ENCODE measurements at regions not wholly inside any gene's neighbourhood (a gene's known extent, or its start where the extent isn't known, plus 50 kb on each side); places are given as distances from the start of the nearest gene placed in this dataset.
"Not testable (repeated sequence)": the region's sequence is repeated elsewhere in the genome, so short reads cannot be mapped to it uniquely, and the experiment has no call there.

GRCh38 chr6:21773576-21773968 is 180.0 kb downstream of the SOX4 start:
- no peak for DNase-seq

DNA sequence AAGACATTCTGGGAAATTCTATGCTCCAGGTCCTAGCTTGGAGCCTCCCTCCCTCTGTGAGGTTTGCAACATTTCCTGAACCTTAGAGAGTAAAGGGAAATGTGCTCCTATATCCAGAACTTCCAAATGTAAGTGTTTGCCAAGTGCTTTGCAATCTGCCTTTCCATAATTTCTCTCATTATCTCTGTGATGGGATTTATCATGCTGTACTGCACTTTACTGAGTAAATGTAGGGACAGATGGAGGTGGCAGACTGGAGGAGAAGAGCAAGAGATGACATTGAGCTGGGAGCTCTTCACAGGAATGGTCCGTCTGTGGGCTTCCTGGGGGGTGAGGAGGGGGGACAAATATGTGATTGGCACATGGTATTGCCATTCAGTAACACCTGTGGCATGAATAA is 184.3 kb downstream of the SOX4 start:
- DNase-seq = no peak

DNA sequence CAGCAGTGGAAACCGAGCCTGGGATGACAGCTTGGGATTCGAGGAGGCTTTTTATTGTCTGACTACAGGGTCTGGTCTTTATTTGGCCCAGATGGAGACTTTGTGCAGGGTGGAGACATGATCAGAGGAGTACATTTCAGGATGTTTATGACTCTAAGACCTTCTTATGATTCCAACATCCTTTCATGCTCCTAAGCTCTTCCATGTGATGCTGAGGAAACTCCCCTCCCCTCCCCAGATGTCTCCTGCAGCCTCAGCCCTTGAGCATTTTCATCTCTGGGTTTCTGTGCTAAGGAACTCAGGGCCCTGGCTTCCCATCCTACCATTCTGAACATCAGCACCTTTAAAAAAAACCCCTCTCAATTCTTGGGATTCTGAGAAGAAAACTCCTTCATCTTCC is 186.6 kb downstream of the SOX4 start:
- DNase-seq = no peak

GRCh38 chr6:21780679-21781078 is 187.1 kb downstream of the SOX4 start:
- no peak for DNase-seq

DNA sequence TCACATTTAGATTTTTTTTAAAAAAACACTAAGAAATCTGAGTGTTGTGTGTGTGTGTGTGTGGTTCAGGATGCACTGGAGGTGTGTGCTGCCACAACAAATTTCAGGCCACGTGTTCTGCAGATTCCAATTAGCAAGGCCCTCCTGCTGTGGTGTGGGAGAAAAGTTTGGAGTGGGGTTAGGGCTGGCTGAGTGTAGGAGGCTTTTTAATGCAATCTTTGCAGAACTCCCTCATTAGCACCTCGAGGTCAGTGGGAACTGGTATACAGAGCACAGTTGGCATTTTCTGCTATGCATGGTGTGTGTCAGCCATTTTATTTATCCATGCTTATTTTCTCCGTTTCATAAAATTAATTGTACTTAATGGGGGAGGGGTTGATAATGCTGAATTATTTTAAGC is 187.6 kb downstream of the SOX4 start:
- no peak for DNase-seq

DNA sequence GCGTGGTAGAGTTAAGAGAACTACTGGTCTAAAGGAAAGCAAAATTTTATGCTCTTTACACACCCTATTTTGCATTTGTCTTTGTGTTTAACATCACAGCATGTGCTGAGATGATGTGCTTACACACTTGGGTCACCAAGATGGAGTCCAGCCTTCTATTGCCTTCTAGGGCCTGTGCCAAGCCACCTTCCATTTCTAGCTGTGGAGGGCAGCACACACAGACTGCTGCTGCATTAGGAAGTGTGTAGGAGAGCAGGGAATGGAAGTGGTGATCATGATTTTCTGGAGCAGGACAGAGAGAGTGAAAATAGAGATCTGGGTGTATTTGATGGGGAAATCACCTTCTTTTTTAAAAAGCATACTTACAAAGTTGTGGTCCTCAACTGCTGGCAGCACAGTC is 191.6 kb downstream of the SOX4 start:
- no peak for DNase-seq

GRCh38 chr6:21791056-21791455 is 197.5 kb downstream of the SOX4 start:
- DNase-seq = no peak

DNA sequence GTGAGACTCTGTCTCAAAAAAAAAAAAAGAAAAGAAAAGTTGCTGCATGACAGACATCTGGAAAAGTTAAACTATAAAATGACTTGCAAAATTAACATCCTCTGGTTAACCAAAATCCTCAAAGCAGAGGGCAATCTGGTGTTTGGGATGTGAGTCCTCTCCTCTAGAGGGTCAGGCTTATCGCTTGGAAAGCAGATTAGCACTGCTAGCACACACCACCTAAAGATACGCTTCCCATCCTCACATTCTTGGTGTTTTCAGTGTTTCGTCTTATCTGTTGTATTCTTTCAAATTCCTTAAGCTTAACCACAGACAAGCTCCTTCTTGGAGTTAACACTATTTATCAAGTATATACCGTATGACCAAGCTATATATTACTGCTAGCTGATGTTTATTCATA is 198.0 kb downstream of the SOX4 start:
- no peak for DNase-seq

DNA sequence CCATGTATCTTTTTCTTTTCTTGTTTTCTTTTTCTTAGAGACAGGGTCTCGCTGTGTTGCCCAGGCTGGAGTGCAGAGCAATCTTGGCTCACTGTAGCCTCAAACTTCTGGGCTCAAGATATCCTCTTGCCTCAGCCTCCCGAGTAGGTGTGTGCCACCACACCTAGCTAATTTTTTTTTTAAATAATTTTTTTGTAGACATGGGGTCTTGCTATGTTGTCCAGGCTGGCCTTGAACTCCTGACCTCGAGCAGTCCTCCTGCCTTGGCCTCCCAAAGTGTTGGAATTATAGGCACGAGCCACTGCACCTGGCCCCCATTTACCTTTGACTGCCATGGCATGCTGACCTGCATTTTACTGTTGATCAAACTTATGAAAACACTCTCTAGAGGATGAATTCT is 198.6 kb downstream of the SOX4 start:
- no peak for DNase-seq

DNA sequence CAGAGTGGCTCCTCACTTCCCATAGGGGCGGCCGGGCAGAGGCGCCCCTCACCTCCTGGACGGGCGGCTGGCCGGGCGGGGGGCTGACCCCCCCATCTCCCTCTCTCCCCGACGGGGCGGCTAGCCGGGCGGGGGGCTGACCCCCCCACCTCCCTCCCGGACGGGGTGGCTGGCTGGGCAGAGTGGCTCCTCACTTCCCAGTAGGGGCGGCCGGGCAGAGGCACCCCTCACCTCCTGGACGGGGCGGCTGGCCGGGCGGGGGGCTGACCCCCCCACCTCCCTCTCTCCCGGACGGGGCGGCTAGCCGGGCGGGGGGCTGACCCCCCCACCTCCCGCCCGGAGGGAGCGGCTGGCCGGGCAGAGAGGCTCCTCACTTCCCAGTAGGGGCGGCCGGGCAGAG is 203.4 kb downstream of the SOX4 start:
- DNase-seq = not testable (repeated sequence)

GRCh38 chr6:21798468-21798867 is 204.9 kb downstream of the SOX4 start:
- DNase-seq = no peak

- no peak for DNase-seq
Observed at GRCh38 chr6:21800330-21800729, 206.8 kb downstream of the SOX4 start.

DNA sequence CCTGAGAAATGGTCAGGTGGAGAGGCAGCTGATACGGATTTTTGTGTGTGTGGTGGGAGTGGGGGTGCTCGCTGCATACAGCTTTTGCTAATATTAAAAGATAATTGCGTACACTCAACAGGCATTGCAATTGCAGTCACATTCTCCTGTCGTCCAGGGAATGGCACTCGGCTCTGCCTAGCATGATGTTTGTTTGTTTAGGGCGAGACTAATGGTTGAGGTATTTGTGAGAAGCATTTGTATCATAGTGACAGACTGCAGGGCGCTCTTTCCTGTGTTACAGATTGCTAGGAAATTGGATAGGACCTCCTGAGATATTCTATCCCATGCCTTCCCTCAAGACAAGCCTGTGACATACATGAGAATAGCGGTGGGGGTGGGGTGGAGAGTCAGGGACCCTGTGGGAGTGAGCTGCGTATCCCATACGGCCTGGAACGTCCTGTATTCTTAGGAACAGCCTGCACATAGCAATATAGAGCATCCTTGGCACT is 207.4 kb downstream of the SOX4 start:
- no peak for DNase-seq

- no peak for DNase-seq
Observed at GRCh38 chr6:21801446-21802174, 208.1 kb downstream of the SOX4 start.

GRCh38 chr6:21802175-21802822 is 208.7 kb downstream of the SOX4 start:
- no peak for DNase-seq

DNA sequence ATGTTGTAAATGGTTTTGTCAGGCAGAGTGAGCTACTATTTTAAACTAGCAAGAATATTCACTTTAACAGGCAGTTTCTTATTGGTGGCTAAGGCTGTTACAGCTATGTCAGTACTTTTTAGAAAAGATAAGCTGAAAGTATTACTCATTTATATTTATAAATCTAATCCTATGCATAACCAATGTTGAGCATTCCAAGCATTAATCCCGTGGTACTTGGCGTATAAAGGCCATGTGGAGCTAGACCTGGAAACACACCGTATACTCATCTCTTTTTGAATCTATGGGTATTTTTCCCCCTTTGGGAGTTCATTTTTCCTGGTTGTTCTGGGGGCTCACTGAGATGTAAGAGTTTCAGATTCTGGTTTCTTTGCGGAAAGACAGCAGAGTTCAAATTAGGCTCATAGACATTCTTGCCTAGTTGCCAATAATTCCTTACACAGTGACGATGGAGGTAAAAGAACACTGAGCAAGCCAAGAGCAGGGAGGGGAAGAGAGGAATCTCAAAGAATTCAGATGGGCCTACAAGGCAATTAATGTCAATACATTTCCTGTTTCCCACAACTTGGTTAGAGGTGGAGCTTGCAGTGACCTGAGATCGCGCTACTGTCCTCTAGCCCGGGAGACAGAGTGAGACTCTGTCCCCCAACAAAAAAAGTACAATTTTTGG is 211.5 kb downstream of the SOX4 start:
- no peak for DNase-seq

- DNase-seq = no peak
Observed at GRCh38 chr6:21807299-21808044, 213.9 kb downstream of the SOX4 start.

- no peak for DNase-seq
Observed at GRCh38 chr6:21808045-21808470, 214.5 kb downstream of the SOX4 start.

DNA sequence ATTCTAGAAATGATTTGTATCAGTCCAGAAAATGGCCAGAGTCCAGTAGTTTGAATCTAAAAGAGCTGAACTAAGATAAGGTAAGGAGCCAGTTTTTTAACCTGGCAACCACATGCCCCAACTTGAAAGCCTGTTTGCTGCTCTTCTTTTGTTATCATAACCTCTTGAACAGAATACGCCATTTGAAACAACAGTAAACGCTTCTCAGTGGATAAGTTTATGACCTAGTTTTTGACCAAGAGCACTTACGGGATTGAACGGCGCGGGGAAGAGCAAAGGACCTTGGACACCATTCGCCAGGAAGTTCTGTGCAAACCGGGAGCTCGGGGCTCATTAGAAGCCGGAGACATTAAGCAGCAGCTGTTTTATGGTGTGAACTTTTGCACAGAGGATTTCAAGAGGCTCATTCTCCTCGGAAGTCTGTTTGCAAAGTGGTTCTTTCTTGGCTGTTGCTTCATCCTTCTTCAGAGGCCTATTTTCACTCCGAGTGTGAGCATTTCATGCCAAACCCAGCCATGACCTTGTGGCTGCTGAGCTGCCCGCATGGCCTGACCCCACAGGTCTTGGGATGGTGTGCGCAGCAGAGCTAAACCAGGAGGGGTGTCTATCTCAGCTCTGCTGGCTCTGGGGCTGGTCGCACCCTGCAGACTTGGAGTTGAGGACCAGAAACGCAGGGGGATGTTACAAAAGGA is 215.1 kb downstream of the SOX4 start:
- no peak for DNase-seq

DNA sequence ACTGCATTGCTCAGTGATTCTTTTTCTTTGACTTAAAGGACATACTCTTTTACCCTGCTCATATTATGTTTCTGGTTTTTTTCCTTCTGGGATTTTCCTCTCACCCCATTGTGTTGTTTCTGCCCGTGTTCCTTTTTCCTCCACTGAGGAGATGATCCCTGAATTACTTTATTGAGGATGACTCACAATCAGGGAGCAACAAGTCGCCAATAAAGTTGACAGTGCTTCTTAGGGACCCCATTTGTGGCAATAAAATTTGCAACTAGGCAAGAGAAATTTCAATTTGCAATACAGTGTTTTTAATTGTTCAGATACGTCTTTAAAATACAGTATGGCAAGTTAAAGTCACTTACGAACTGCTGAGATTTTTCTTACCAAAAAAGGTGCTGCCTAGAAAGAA is 217.9 kb downstream of the SOX4 start:
- DNase-seq = no peak

DNA sequence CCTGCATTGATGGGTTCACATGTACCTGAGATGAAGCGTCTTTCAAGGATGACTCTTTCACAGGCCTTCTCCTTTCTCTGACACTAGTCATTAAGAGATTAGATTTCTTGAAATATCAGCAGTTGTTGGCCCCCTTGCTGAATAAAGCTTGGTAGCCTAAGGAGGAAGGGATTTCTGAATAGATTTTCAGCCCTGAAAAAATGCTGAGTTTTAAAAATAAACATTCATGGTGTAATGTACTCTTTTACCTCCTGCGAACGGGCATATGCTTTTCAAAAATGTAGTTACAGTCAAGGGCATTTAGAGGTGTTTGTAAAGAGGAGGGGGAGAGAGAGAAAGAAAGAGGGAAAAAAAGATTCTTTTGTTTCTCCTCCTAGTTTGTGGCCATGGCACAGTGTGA is 222.7 kb downstream of the SOX4 start:
- no peak for DNase-seq

- DNase-seq = no peak
Observed at GRCh38 chr6:21820442-21820841, 226.9 kb downstream of the SOX4 start.

DNA sequence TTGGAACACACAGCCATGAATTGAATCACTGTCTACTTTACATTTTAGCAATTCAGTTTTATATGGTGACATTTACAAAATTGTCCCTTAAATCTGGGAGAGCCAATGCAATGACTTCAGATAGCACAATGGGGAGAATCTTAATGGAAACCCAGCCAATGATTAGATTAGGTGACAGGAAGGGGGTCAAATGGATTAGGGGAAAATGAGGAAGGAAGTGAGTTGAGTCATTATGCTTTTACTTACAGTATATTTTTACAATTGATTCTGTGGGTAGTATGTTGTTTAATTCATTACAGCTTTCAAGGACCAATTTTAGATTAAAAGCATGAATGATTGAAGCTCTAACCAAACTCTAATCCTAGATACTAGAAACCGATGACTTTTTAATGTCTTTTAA is 229.8 kb downstream of the SOX4 start:
- DNase-seq = no peak

Measured in activated CD4-positive, alpha-beta T cell treated with anti-CD3 and anti-CD28 coated beads for 1 hour (primary cell).